ENCODE measurements at regions not wholly inside any gene's neighbourhood (a gene's known extent, or its start where the extent isn't known, plus 50 kb on each side); places are given as distances from the start of the nearest gene placed in this dataset. TPM values are rescaled to one million over a fixed set of nuclear protein-coding genes. Genes with fewer than 3 reads are reported as not detected.

Small RNA genes in the stretch of these regions (microRNA-seq; reads per million reads assigned to microRNA genes)
- not detected for gene MIR6817 (ENCODE audit: borderline number of aligned reads)
